NCI-H510A treated with DMSO at 0.1 percent for 48 hours (cell line): ENCODE measurements at regions not wholly inside any gene's neighbourhood (a gene's known extent, or its start where the extent isn't known, plus 50 kb on each side); places are given as distances from the start of the nearest gene placed in this dataset.
"Not testable (repeated sequence)": the region's sequence is repeated elsewhere in the genome, so short reads cannot be mapped to it uniquely, and the experiment has no call there.

Source experiments
- DNase-seq: peaks from one replicate; lab custom pipeline; 2025; lab: John Stamatoyannopoulos, UW

DNA sequence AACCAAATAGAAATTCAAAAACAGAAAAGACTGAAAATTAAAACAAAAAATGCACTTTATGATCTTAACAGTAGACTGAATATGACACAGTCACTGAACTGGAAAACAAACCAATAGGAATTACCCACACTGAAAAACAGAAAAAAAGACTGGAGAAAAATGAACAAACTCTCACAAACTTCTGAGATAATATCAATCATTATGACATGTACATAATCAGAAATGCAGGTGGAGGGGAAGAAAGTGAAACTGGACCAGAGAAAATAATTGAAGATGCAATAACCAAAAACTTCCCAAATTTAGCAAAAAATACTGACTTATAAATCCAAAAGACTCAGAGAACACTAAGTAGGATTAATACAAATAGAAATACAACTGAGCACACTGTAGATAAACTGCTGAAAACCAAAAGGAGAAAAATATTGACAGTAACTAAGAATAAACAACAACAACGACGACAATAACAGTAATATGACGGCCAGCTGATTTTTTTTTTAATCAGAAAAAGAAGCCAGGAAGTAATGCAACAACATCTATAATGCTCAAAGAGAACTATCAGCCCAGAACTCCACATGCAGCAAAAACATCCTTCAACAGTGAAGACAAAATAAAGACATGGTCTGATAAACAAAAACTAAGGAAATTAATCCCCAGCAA lies 108.1 kb downstream of the ZFAND4 start:
- no peak for DNase-seq

DNA sequence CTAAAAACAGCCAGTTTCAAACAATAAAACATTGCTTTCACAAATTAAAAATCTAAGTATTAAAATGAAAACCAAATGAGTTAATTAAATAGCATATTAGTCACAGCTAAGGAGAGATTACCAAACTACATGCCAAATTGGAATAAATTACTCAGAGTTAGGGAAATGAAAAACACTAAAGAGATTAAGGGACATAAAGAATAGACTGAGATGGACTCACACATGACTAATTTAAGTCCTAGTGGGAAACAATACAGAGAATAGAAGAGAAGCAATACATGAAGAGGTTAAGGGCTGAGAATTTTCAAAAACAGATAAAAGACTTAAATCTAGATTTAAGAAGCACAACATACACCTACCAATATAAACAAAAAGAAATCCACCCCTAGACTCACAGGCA lies 110.6 kb downstream of the ZFAND4 start:
- DNase-seq, result no peak

DNA sequence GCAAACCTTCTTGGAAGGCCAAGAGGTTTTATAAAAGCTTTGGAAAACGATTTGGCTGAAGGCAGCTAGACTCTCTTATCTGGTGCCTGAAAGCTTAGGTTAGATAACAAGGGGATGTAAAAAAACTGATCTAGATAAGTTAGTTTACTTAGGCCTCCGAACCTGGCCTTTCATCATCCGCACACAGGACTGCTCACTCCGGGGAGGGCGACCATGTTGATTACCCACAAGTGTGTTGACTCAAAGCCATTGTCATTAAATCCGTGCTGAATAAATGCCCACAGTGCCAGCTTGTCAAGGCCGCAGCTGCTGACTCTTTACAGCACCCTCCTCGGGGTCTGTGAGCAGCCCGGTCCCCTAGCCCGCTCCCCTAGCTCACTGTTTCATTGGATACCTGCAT lies 112.3 kb downstream of the ZFAND4 start:
- no peak for DNase-seq

DNA sequence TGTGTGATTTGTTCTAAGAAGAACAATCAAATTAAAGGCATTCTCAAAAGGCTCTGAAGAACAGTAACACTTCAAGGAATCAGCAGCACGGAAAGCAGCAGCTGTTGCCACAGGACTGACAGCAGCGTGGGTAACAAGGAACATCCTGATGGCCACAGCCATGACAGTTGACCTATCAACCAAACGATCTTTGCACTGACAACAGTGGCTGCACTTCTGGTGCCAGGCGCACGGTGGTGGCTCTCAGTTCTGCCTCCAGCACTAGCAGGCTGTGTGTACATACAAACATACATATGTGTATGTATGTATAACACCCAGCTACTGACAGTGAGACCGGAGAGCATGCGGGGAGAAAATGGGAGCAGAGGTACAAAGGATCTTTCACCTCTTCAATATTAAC lies 114.1 kb downstream of the ZFAND4 start:
- no peak for DNase-seq

DNA sequence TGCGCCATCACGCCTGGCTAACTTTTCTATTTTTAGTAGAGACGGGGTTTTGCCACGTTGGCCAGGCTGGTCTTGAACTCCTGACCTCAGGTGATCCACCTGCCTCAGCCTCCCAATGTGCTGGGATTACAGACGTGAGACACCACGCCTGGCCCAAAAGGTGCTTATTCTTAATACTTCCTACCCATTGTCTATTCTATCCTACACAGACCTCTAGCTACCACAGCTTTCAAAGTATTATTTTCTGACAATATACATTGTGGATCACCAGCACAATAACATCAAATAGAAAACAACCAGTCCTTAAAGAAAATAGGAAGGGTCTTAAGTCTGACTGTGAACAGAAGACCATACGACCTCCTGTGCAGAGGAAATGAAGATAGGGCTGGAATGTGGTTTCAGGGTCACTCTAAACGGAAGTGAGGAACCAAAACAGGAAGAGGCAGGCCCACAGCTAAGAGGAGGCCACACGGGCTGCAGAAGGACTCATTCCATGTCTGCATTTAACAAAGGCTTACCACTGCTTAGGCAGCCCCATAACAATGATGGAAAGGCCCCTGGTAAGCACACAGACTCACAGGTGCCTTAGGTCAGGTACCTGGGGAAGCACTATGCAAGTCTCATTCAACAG lies 115.2 kb downstream of the ZFAND4 start:
- no peak for DNase-seq

DNA sequence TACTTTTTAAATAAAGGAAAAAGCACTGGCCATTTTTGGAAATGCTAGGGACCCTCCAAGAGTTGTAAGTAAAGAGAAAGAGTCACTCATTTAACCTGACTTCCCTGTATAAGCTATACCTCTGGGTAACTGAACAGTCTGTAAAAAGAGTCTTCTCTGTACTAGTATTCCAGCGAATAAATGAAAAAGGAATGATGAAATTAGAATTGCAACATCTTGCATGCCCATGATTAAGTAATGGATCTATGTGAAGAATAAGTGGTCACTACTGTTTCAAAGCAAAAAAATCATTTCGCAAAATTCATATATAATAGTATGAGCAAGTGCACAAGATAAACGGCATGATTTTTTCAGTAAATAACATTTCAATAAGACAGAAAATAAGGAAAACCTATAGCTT lies 116.8 kb downstream of the ZFAND4 start:
- no peak for DNase-seq

DNA sequence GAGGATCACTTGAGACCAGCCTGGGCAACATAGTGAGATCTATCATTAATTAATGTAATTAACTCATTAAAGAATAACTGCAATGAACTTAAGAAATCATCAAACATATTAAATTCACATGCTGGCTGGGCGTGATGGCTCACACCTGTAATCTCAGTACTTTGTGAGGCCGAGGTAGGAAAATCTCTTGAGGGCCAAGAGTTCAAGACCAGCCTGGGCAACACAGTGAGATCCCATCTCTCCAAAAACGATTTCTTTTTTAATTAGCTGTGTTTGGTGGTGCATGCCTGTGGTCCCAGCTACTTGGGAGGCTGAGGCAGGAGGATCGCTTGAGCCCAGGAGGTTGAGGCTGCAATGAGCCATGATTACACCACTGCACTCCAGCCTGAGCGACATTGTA lies 117.2 kb downstream of the ZFAND4 start:
- DNase-seq, result not testable (repeated sequence)

DNA sequence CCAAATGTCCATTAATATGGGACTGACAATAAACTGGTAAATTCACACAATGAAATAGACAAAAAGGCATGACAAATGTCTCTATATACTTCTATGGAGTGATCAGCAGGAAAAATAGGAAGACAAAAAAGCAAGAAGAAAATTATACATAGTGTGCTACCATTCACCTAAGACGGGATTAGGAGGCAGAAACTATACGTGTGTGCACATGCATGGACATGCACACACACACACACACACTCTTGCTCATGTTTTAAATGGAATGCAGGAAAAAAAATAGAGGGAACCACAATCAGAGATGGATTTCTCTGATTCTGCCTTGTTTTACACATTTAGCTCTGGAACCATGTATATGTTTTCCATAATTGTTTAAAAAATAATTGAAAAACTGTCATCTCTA lies 119.0 kb downstream of the ZFAND4 start:
- no peak for DNase-seq

DNA sequence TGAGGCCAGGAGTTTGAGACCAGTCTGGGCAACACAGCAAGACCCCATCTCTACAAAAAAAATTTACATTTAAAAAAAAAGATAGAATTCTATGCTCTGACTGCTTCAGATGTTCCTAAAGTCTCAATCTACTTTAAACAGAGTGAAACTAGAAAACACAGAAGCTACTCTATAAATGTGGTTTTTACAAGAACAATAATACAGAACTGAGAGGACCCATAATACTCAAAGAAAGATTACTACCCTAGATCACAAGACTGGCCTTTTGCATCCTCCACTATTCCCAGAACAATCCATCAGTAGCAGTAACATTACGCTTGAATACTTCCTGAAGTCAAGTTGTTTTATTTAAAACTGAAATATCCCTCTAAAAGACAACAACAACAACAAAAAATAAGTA lies 119.4 kb downstream of the ZFAND4 start:
- no peak for DNase-seq

DNA sequence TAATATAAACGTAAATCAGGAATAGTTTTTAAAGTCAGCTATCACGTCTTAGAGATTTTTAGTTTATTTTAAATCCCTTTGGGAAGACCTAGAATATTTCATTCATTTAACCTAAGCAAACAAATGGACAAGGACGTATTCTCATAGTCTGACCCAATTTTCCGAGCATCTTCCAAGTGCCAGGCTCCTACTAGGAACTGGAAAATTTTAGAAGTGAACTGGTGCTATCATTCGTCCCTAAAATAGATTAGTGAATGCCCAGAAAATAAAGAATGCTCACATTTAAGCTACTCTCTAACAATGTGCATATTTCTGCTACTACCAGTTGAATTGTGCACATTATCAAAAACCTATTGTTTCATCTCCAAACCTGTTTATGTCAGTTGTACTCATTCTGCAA lies 120.1 kb downstream of the ZFAND4 start:
- no peak for DNase-seq

DNA sequence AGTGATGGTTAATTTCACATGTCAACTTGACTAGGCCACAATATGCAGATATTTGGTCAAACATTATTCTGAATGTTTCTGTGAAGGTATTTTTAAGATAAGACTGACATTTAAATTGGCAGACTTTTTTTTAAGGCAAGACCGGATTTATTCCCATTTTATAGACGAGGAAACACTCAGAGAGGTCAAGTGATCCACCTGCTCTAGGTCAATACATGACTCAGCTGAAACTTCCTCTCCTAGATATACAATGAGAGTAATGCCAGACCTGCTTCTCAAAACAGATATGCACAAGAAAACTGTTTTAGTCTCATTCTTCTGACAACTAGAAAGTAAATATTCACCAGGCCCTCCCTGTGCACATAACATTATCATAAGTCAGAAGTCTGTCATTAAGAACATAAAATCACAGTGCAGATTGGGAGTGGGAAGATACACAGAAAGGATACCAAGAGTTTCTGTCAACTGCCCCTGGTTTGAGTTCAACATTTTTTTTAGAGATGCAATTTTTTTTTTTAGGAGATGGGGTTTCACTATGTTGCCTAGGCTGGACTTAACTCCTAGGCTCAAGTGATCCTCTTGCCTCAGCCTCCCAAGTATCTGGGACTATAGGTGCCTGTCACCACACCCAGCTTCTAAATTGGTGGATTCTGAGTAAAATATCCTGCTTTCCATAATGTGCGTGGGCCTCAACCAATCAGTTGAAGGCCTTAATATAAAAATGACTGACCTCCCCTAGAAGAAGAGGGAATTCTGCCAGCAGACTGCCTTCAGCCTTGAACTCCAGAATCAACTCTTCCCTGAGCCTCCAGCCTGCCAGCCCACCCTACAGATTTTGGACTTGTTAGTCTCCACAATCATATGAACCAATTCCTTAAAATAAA lies 121.4 kb downstream of the ZFAND4 start:
- DNase-seq, result no peak

DNA sequence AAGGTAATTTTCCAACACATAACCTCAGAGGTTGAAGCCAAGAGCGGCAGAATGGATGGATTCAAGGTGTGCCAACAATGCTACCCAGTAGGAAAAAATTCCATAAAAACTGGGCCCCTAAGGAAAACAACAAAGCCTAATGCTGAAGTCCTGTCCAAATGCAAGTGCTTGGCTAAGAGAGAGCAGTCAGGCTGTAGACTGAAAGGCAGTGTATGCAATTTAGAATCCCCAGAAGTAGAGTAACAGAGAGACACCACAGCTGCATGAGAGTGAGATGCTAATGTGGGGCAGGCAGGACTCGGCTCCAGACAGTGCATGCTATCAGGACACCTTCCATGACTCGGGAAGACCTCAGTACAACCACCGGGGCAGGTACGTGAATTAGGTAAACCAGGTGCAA lies 124.5 kb downstream of the ZFAND4 start:
- DNase-seq, result no peak

DNA sequence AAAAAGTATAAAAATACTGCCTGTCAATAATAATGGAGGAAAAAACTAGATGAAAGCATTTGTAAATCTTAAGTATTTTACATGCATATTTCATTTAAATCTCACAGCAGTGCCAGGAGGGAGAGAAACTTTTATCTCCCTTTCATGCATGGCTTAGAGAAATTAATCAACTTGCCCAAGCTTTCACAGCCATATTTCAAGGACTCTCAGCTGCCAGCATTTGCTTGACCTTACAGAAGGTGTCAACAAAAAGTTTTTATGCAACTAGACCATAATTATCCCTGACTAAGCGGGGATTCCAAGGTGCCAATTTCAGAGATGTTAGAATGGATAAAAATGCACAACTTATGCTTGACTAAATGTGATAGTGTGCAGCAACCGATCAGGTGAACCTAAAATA lies 125.4 kb downstream of the ZFAND4 start:
- DNase-seq, result no peak

DNA sequence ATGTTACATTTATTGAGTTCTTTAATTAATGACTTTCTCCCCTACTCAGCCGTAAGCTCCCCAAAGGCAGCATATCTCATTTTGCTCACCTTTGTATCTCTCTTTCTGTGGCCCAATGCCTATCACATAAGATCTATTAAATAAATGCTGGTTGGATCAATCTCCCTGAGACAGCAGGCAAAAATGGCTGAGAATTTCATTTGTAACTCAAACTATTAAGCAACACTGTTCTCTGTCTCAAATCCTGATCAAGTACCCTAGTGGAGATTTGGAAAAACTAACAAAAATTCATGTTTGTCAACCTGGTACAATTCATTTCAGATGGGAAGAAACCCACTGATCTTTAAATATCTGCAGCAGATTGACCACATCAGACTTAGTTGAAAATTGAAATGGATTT lies 127.4 kb downstream of the ZFAND4 start:
- no peak for DNase-seq

DNA sequence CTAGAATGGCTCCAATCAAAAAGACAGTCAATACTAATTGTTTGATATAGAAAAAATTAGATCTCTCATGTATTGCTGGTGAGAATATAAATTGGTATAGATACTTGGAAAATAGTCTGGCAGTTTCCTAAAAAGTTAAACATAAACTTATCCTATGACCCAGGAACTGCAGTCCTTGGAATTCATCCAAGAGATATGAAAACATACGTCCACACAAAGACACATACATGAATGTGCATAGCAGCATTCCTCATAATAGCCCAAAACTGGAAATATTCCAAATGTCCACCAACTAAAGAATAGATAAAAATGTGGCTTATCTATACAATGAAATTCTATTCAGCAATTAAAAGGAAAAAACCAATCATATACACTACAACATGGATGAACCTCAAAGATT lies 128.4 kb downstream of the ZFAND4 start:
- no peak for DNase-seq

DNA sequence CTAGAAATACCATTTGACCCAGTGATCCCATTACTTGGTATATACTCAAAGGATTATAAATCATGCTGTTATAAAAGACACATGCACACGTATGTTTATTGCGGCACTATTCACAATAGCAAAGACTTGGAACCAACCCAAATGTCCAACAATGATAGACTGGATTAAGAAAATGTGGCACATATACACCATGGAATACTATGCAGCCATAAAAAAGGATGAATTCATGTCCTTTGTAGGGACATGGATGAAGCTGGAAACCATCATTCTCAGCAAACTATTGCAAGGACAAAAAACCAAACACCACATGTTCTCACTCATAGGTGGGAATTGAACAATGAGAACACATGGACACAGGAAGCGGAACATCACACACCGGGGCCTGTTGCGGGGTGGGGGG lies 131.5 kb downstream of the ZFAND4 start:
- not testable (repeated sequence) for DNase-seq

DNA sequence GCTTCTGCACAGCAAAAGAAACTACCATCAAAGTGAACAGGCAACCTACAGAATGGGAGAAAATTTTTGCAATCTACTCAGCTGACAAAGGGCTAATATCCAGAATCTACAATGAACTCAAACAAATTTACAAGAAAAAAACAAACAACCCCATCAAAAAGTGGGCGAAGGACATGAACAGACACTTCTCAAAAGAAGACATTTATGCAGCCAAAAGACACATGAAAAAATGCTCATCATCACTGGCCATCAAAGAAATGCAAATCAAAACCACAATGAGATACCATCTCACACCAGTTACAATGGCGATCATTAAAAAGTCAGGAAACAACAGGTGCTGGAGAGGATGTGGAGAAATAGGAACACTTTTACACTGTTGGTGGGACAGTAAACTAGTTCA lies 132.0 kb downstream of the ZFAND4 start:
- not testable (repeated sequence) for DNase-seq

DNA sequence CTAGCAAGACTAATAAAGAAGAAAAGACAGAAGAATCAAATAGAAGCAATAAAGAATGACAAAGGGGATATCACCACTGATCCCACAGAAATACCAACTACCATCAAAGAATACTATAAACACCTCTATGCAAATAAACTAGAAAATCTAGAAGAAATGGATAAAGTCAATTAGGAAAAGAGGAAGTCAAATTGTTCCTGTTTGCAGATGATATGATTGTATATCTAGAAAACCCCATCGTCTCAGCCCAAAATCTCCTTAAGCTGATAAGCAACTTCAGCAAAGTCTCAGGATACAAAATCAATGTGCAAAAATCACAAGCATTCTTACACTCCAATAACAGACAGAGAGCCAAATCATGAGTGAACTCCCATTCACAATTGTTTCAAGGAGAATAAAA lies 133.0 kb downstream of the ZFAND4 start:
- not testable (repeated sequence) for DNase-seq

DNA sequence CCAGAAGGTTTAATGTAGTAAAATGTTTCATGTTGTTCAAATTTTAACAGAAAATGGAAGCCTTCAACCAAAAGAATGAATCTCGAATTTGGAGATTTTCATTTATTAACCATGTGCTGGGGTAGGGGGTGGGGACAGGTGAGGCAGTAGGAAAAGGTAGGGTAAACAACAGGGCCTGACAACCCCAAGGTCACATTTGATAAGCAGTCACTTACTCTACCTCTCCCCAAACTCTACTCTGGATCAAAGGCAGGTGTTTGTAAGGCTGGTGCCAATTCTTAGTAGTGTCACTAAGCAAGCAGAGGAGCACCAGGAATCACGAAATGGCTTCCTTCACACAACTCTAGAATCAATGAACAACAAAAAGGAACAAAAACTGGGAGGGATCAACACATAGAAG lies 138.0 kb downstream of the ZFAND4 start:
- no peak for DNase-seq

DNA sequence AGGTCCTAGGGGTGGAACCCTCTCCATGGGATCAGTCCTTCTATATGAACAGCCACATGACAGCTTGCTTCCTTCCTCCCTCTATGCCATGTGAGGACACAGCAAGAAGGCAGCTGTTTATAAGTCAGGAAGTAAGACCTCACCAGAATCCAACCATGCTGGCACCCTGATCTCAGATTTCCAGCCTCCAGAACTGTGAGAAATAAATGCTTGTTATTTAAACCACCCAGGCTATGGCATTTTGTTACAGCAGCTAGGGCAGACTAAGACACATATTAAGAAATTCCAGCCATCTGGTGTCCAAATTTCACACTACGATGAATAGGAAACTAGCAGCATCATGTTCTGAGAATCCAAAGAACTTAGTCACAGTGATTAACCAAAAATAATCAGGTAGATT lies 140.1 kb downstream of the ZFAND4 start:
- no peak for DNase-seq

DNA sequence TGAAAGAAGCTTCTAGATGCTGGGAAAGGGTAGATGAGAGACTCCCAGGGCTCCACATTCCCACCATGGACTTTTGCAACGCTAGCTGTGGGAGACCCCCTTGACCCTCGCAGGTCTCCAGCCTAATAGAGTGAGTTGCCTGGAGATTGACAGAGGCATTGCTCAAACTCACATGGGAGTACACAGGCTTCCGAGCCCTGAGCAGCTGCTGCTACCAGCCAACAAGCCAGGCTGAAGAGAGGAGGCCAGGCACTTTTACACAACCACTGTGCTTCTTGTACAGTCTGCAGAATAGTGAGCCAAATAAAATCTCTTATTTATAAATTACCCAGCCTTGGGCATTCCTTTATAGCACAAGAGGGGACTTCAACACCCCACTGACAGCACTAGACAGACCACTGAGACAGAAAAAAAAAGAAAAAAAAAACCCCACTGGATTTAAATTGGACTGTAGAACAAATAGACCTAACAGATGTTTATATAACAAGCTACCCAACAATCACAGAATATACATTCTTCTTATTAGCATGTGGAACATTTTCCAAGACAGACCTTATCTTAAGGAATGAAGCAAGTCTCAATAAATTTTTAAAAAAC lies 146.2 kb downstream of the ZFAND4 start:
- DNase-seq, result no peak

DNA sequence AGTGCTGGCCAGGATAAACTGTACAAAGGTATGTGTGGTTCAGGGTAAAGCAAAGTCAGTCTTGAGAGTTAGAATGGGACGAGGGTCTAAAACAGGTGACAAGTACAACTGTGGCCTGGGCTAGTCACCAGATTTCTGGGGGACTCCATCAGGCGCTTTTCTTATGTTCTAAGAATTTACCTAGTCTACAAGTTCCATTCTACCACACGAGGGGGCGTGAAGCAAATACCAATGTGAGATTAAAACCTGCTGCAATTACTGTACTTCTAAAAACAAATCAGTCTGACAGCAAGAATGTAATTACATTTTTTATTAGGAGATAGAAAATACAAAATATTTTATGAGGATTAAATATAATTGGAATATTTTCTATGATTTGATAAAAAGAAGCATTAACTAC lies 146.5 kb downstream of the ALOX5 start:
- DNase-seq, result no peak

DNA sequence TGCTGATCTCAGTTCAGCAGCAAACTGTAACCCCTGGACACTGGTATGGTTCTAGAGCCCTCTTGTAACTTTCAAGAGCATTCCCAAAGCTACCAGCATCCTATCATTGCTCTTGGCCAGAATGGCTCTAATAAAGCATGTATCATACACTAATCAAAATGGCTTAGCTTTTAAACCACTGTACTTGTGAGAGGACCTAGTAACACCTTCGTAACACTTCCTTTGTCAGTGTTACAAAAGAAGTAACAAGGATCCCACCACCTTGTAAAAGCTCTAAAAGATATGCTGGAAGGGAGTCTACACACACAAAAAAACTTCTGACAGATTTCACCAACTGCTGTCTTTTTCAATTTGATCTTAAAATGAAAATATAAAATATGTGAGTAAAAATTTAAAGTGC lies 144.7 kb downstream of the ALOX5 start:
- no peak for DNase-seq
